ENCODE measurements at regions not wholly inside any gene's neighbourhood (a gene's known extent, or its start where the extent isn't known, plus 50 kb on each side); places are given as distances from the start of the nearest gene placed in this dataset.

DNA sequence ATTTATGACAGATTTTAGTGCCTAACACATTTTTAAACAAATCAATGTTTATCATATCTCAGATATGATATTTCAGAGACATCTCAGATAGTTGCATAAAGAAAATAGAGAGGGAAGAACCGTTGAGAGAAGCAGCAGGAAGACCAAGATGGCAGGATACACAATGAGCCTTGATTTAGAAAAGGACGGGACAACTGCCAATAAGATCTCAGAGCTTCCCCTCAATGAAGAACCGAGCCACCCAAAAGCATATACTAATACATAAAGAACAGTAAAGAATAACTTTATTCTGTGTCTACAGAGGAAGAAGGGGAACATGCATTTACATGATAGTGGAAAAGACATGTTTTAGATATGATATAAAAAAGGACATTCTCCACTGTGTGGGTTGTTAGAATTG, 375.9 kb upstream of the SOX5 start:
- H3K9me3 ChIP-seq (ENCODE audit: control insufficient read depth in 1 of 2, insufficient read depth in 1 of 2, low read depth in 1 of 2, low read length in 2 of 2) = peaks cover 4 to 7% of the 10 kb centered on the region in 2 experiments; a peak in 2 of 4 replicates
- ChIA-PET POLR2A (no interaction called here), CTCF (no interaction called here), RAD21 (ENCODE audit: low non-redundant PET in 1 of 2, low total read pairs in 2 of 2, uncharacterized antibody in 2 of 2, unreplicated experiment in 2 of 2) (no interaction called here)
- H3K27me3 ChIP-seq (ENCODE audit: insufficient read depth, low read length) = no peaks in the 10 kb centered on the region
- H3K9ac ChIP-seq (ENCODE audit: low read length) = no peak overlapping the region
- H3K4me1 ChIP-seq (ENCODE audit: control insufficient read depth in 1 of 2, insufficient read depth in 2 of 2, low read length in 2 of 2) = no peaks in the 10 kb centered on the region
- H3K4me2 ChIP-seq (ENCODE audit: low read length) = no peak overlapping the region
- intact Hi-C loops (cut with micrococcal nuclease) = no loop called here
- H3K4me3 ChIP-seq (replicated peaks in 1 of 2; ENCODE audit: low read depth in 1 of 2, low read length in 2 of 2) = no peak overlapping the region
- no peak overlapping the region for H2AFZ ChIP-seq (ENCODE audit: low read depth, low read length, poor library complexity, severe bottlenecking)
- no peaks in the 10 kb centered on the region for H4K20me1 ChIP-seq (ENCODE audit: insufficient read depth)
- no TSS peak for BruUV-seq (replicated peaks)
- no peak for DNase-seq (ENCODE audit: low read depth, low spot score)
- no peaks in the 10 kb centered on the region for H3K36me3 ChIP-seq (ENCODE audit: control insufficient read depth in 1 of 2, insufficient read depth in 2 of 2, low read length in 2 of 2)
- no peaks in the 10 kb centered on the region for H3K79me2 ChIP-seq (ENCODE audit: insufficient read depth, low read length)
- ATAC-seq = no peak
- TF ChIP-seq, protein P1, sequence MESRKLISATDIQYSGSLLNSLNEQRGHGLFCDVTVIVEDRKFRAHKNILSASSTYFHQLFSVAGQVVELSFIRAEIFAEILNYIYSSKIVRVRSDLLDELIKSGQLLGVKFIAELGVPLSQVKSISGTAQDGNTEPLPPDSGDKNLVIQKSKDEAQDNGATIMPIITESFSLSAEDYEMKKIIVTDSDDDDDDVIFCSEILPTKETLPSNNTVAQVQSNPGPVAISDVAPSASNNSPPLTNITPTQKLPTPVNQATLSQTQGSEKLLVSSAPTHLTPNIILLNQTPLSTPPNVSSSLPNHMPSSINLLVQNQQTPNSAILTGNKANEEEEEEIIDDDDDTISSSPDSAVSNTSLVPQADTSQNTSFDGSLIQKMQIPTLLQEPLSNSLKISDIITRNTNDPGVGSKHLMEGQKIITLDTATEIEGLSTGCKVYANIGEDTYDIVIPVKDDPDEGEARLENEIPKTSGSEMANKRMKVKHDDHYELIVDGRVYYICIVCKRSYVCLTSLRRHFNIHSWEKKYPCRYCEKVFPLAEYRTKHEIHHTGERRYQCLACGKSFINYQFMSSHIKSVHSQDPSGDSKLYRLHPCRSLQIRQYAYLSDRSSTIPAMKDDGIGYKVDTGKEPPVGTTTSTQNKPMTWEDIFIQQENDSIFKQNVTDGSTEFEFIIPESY (IDR thresholded peaks at IDR 0.05; ENCODE audit: extremely low read depth, insufficient replicate concordance, low read length) = no peak
- TF ChIP-seq FOSL1 (IDR thresholded peaks at IDR 0.05; ENCODE audit: low read depth) = no peak
- no peak for TF ChIP-seq SIN3A (IDR thresholded peaks at IDR 0.05; ENCODE audit: low read depth)
- TF ChIP-seq YY1 (IDR thresholded peaks at IDR 0.05; ENCODE audit: extremely low read depth, insufficient replicate concordance, low read depth, low read length) = no peak
- TF ChIP-seq, protein P2, sequence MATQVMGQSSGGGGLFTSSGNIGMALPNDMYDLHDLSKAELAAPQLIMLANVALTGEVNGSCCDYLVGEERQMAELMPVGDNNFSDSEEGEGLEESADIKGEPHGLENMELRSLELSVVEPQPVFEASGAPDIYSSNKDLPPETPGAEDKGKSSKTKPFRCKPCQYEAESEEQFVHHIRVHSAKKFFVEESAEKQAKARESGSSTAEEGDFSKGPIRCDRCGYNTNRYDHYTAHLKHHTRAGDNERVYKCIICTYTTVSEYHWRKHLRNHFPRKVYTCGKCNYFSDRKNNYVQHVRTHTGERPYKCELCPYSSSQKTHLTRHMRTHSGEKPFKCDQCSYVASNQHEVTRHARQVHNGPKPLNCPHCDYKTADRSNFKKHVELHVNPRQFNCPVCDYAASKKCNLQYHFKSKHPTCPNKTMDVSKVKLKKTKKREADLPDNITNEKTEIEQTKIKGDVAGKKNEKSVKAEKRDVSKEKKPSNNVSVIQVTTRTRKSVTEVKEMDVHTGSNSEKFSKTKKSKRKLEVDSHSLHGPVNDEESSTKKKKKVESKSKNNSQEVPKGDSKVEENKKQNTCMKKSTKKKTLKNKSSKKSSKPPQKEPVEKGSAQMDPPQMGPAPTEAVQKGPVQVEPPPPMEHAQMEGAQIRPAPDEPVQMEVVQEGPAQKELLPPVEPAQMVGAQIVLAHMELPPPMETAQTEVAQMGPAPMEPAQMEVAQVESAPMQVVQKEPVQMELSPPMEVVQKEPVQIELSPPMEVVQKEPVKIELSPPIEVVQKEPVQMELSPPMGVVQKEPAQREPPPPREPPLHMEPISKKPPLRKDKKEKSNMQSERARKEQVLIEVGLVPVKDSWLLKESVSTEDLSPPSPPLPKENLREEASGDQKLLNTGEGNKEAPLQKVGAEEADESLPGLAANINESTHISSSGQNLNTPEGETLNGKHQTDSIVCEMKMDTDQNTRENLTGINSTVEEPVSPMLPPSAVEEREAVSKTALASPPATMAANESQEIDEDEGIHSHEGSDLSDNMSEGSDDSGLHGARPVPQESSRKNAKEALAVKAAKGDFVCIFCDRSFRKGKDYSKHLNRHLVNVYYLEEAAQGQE (IDR thresholded peaks at IDR 0.05; ENCODE audit: low read depth) = no peak
- TF ChIP-seq, protein P3, sequence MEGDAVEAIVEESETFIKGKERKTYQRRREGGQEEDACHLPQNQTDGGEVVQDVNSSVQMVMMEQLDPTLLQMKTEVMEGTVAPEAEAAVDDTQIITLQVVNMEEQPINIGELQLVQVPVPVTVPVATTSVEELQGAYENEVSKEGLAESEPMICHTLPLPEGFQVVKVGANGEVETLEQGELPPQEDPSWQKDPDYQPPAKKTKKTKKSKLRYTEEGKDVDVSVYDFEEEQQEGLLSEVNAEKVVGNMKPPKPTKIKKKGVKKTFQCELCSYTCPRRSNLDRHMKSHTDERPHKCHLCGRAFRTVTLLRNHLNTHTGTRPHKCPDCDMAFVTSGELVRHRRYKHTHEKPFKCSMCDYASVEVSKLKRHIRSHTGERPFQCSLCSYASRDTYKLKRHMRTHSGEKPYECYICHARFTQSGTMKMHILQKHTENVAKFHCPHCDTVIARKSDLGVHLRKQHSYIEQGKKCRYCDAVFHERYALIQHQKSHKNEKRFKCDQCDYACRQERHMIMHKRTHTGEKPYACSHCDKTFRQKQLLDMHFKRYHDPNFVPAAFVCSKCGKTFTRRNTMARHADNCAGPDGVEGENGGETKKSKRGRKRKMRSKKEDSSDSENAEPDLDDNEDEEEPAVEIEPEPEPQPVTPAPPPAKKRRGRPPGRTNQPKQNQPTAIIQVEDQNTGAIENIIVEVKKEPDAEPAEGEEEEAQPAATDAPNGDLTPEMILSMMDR (IDR thresholded peaks at IDR 0.05 in 2 of 3, conservative IDR thresholded peaks at IDR 0.05 in 1 of 3; ENCODE audit: borderline replicate concordance in 1 of 3, insufficient read depth in 1 of 3, low read depth in 2 of 3, low read length in 2 of 3) = no peak
- TF ChIP-seq, protein P4, sequence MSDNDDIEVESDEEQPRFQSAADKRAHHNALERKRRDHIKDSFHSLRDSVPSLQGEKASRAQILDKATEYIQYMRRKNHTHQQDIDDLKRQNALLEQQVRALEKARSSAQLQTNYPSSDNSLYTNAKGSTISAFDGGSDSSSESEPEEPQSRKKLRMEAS (IDR thresholded peaks at IDR 0.05) = no peak
- no peak for TF ChIP-seq RAD21 (IDR thresholded peaks at IDR 0.05; ENCODE audit: low read depth)
- TF ChIP-seq SP1 (IDR thresholded peaks at IDR 0.05; ENCODE audit: low read depth) = no peak
- H3K9me2 ChIP-seq (ENCODE audit: insufficient read depth) = no peaks in the 10 kb centered on the region
- no peak overlapping the region for H3K27ac ChIP-seq (ENCODE audit: low read depth, low read length)

All from HCT116 (cell line).